NCI-H2196 (cell line): ENCODE measurements at regions not wholly inside any gene's neighbourhood (a gene's known extent, or its start where the extent isn't known, plus 50 kb on each side); places are given as distances from the start of the nearest gene placed in this dataset.
A peak's percentile ranks its signal among the peaks of the same experiment; 100 is the strongest.

Experiments
- DNase-seq: peaks from one replicate; lab custom pipeline; 2025; ENCODE audit not compliant: unreplicated experiment; lab: John Stamatoyannopoulos, UW

GRCh38 chr19:28290963-28291657, 921.8 kb downstream of the UQCRFS1 start:
- no peak for DNase-seq

- DNase-seq: peak; percentile 89
Measured at GRCh38 chr19:28289295-28290063, 923.5 kb downstream of the UQCRFS1 start.

DNA sequence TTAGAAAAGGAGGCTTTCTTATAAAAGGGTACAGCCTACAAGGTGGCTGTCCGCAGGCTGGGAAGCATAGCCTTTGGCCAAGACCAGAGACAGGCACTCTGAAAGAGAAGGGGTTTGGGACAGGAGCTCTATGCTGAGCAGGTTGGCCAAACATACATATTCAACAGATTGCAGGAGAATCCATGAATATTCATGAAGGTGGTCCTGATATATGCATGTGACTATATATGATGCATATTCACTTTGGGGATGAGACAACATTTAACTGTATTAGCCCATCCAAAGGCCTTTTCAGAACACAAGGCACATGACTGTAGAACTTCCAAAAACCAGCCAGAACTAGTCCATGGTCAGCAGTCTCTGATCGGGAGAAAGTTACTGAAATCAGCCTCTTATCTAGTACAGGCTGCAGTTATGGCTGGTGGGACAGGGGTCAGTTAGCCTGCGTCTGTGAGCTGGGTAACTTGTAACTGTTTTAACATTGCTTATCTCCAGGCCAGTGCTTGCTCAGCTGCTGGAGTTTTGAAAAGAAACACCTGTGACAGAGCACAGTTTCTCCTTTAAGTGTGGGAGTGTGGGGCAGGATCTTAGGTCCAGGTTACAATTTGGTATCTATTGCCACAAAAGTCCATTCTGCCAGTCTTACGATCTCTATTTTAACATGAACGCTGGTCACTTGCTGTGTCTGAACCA, 924.2 kb downstream of the UQCRFS1 start:
- no peak for DNase-seq

GRCh38 chr19:28285917-28286316, 927.0 kb downstream of the UQCRFS1 start:
- no peak for DNase-seq

- no peak for DNase-seq
Measured at GRCh38 chr19:28285078-28285477, 927.9 kb downstream of the UQCRFS1 start.

GRCh38 chr19:28284389-28284788, 928.6 kb downstream of the UQCRFS1 start:
- no peak for DNase-seq

- DNase-seq: no peak
Measured at GRCh38 chr19:28283592-28283991, 929.4 kb downstream of the UQCRFS1 start.

DNA sequence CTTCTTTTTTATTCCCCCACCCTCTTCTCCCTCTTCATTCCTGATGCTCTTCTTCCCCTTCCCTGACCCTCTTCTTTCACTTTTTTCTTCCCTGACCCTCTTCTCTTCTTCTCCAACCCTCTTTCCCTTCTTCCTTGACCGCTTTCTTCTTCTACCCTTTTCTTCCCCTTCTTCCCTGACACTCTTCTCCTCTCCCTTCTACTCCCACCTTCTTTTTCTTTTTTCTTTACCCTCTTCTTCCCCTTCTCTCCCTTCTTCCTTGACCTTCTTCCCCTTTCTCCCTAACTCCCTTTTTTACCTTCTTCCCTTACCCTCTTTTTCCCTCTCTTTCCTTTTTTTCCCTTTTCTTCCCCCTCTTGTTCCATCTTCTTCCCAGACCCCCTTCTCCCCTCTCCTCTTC, 931.3 kb downstream of the UQCRFS1 start:
- DNase-seq: no peak

DNA sequence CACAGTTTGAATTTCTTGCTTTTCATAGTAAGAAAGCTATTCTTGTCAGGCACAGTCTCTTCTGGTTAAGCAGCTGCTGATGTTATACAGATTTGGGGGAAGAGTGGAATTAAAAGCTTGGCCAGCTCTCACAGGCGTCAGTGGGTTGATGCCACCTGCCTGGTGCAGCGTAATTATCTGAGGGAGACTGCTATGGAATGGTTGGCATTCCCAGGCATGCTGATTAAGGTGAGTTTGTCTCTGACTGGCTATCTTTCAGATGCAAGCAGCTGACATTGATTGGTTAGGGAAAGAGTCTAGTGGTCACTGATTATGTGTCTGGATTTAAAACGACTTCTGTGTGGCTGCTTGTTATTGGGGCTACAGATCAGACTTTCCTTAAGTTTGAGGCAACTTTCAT, 948.4 kb downstream of the UQCRFS1 start:
- no peak for DNase-seq

DNA sequence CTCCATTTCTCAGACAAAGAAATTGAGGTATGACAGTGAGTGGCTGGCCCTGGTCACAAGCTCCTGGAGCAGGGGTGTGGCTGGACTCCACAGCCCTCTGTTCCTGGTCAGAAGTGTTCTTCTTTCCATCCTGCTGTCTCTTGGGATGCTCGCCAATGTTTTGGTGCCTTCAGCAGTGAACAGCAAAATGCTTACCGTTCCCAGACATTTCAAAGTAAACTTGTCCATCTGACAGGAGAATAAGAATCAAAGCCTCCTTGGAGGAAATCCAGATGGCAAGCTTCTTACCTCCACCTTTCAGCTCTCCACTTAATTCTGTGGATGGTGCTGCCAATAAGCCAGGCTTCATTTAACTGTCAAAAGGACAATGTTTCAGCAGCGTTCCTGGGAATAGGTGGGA, 954.1 kb downstream of the UQCRFS1 start:
- DNase-seq: no peak

DNA sequence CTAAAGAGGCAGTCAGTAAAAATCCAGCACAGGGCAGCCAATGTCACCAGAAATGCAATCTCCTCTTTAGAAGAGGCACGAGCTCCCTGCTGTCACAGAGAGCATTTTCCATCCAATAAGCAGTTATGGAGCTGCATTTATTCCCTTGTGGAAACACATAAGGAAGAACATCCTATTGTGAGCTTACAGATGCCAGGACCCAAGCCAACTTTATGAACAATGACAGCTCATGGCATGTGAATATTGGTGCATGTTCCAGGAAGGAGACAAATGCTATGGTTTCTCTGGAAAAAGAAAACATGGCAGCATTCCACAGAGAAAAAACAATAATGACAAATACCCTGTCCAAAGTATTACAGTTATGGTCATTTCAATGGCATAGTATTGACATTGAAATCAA, 955.6 kb downstream of the UQCRFS1 start:
- DNase-seq: no peak

GRCh38 chr19:28247243-28247642, 965.7 kb downstream of the UQCRFS1 start:
- no peak for DNase-seq

DNA sequence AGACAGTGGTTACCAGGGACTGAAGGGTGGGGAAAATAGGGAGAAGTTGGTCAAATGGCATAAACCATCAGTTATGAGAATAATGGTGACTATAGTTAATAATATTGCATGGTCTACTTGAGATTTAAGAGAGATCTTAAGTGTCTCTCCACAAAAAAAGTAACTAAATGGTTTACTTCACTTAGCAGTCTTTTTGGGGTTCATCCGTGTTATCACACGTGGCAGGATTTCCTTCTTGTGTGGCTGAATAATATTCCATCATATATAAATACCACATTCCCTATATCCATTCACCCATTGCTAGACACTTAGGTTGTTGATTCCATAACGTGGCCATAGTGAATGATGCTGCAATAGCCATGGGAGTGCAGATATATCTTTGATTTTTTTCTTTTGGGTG, 967.0 kb downstream of the UQCRFS1 start:
- DNase-seq: no peak

- DNase-seq: no peak
Measured at GRCh38 chr19:28244966-28245365, 968.0 kb downstream of the UQCRFS1 start.

- DNase-seq: peak; percentile 23
Measured at GRCh38 chr19:28242317-28242927, 970.5 kb downstream of the UQCRFS1 start.

GRCh38 chr19:28239270-28239669, 973.7 kb downstream of the UQCRFS1 start:
- peak; percentile 6 for DNase-seq

- DNase-seq: no peak
Measured at GRCh38 chr19:28238270-28238820, 974.6 kb downstream of the UQCRFS1 start.

DNA sequence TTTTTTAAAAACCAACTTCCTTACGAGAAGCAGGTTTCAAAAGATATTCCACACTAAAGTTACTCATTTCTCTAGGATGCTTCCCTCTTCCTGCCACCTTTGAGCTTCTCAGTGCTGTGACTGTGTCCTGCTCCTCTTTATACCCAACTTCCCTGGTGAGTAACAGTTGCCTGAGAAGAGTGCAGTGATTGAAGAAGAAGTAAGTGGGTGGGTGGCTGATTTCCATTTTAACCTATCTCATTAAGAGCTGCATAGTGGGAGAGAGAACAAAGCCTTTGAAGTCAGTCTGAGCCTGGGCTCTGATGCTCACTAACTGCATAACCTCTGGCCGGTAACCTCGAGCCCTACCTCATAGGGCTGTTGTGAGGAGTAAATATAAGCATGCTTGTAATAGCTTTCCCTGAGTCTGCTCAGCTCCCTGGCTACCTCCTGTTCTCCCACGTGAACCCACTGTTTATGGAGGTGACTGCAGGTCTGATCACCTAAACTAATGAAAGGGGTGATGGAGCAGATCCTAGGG, 977.3 kb downstream of the UQCRFS1 start:
- no peak for DNase-seq

- DNase-seq: no peak
Measured at GRCh38 chr19:28234637-28235036, 978.3 kb downstream of the UQCRFS1 start.

- DNase-seq: no peak
Measured at GRCh38 chr19:28228854-28229253, 984.1 kb downstream of the UQCRFS1 start.

DNA sequence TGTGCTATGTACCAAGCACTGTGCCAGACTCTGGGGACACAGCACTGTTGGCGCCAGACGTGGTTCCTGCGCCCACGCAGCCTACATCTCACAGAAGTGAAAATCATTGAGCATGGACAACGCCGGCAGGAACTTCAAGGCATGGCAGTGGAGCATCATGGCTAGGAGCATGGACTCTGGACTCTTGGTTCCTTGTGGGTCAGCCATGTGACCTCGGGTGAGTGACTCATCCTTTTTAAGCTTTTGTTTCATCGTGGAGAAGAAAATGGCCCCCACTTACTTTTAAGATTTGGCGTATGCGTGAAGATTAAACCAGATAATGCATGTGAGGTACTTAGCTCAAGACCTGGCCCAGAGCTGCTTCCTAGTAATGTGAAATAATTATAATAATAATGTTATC, 988.5 kb downstream of the UQCRFS1 start:
- no peak for DNase-seq
